HCT116 (cell line): ENCODE measurements at regions not wholly inside any gene's neighbourhood (a gene's known extent, or its start where the extent isn't known, plus 50 kb on each side); places are given as distances from the start of the nearest gene placed in this dataset.

Experiments used
- CEBPB ChIP-seq: IDR thresholded peaks from 2 replicates; pipeline ENCODE4 v1.6.1; 2012; ENCODE audit warnings: low read depth
- CTCF ChIP-seq, 3 experiments: fragments of 200-600 bp in 1 of 3; sonication (generic) in 1 of 3; IDR thresholded peaks in 2 of 3; conservative IDR thresholded peaks in 1 of 3; 2 replicates each; pipeline ENCODE4 v1.5.1; 2012 to 2017; ENCODE audit warnings: low read depth in 2 of 3, low read length in 2 of 3, antibody characterized with exemption in 1 of 3, borderline replicate concordance in 1 of 3, control low read depth in 1 of 3, mild to moderate bottlenecking in 1 of 3, mixed read lengths in 1 of 3, mixed run types in 1 of 3, moderate library complexity in 1 of 3; ENCODE audit not compliant: insufficient read depth in 1 of 3
- ELF1 ChIP-seq: IDR thresholded peaks from 2 replicates; pipeline ENCODE4 v1.6.1; 2012; ENCODE audit warnings: low read depth, borderline replicate concordance
- EZH2 ChIP-seq: fragments of 200-600 bp; sonication (generic); IDR thresholded peaks from 2 replicates; pipeline ENCODE4 v1.6.1; 2017; ENCODE audit warnings: antibody characterized with exemption, mixed run types
- EZH2phosphoT487 ChIP-seq: fragments of 200-600 bp; IDR thresholded peaks from 2 replicates; pipeline ENCODE4 v1.6.1; 2018; ENCODE audit warnings: antibody characterized with exemption, borderline replicate concordance
- MAX ChIP-seq: IDR thresholded peaks from 2 replicates; pipeline ENCODE4 v1.6.1; 2012
- POLR2A ChIP-seq: IDR thresholded peaks from 2 replicates; pipeline ENCODE4 v1.7.0; 2011; ENCODE audit warnings: borderline replicate concordance; ENCODE audit not compliant: insufficient read depth, insufficient read length; ENCODE audit errors: extremely low read depth
- POLR2AphosphoS5 ChIP-seq: IDR thresholded peaks from 2 replicates; pipeline ENCODE4 v1.6.1; 2011; ENCODE audit warnings: mild to moderate bottlenecking, low read depth, low read length, moderate library complexity
- REST ChIP-seq: IDR thresholded peaks from 2 replicates; pipeline ENCODE4 v1.6.1; 2012; ENCODE audit warnings: low read depth
- SP1 ChIP-seq: IDR thresholded peaks from 2 replicates; pipeline ENCODE4 v1.6.1; 2012; ENCODE audit warnings: low read depth
- ZNF274 ChIP-seq: fragments of 200-500 bp; sonication (Bioruptor generic); IDR thresholded peaks from 2 replicates; pipeline ENCODE4 v1.6.1; 2014; ENCODE audit warnings: mild to moderate bottlenecking, low read depth, low read length, inconsistent platforms

- TF ChIP-seq CTCF (IDR thresholded peaks at IDR 0.05 in 2 of 3, conservative IDR thresholded peaks at IDR 0.05 in 1 of 3; ENCODE audit: borderline replicate concordance in 1 of 3, insufficient read depth in 1 of 3, low read depth in 2 of 3, low read length in 2 of 3) = no peak
- TF ChIP-seq POLR2A = no peak
- TF ChIP-seq POLR2AphosphoS5 = no peak
- no peak for TF ChIP-seq MAX
- TF ChIP-seq EZH2 = no peak
- TF ChIP-seq CEBPB = no peak
- no peak for TF ChIP-seq ELF1
- no peak for TF ChIP-seq EZH2phosphoT487
- no peak for TF ChIP-seq SP1
- no peak for TF ChIP-seq ZNF274
- no peak for TF ChIP-seq REST
These were observed 213.4 kb upstream of the NANOGP8 start for GRCh38 chr15:35298509-35298908.
